WTC11 (cell line): ENCODE measurements at regions not wholly inside any gene's neighbourhood (a gene's known extent, or its start where the extent isn't known, plus 50 kb on each side); places are given as distances from the start of the nearest gene placed in this dataset.

Experiments
- ATAC-seq: fragments of 200-7000 bp; cut with Tn5 transposase; 2 replicates; pipeline ENCODE4 v1.10.0; 2021; ENCODE audit warnings: mild to moderate bottlenecking, moderate library complexity
- CTCF ChIA-PET: fragments of 300-600 bp; sonication (Branson Sonifier 250); formaldehyde crosslinking; loops from one replicate; lab custom pipeline; 2021; ENCODE audit warnings: antibody characterized with exemption; lab: Charles Lee
- POLR2A ChIA-PET: fragments of 350-600 bp; sonication (Branson Sonifier 250); formaldehyde crosslinking; loops from one replicate; lab custom pipeline; 2021; ENCODE audit warnings: antibody characterized with exemption; lab: Charles Lee
- DNase-seq: peaks from one replicate; pipeline ENCODE4 v3.0.0; 2021; ENCODE audit warnings: low spot score
- H3K27ac Mint-ChIP-seq: 2 replicates; pipeline ENCODE4 v1.8.0; 2021; ENCODE audit warnings: mixed read lengths
- H3K27me3 Mint-ChIP-seq: 2 replicates; pipeline ENCODE4 v1.8.0; 2021; ENCODE audit warnings: low read depth, mild to moderate bottlenecking, moderate library complexity, mixed read lengths
- H3K36me3 Mint-ChIP-seq: 2 replicates; pipeline ENCODE4 v1.8.0; 2021; ENCODE audit warnings: mixed read lengths
- H3K4me1 Mint-ChIP-seq: 2 replicates; pipeline ENCODE4 v1.8.0; 2022; ENCODE audit warnings: mixed read lengths
- H3K4me3 Mint-ChIP-seq: 2 replicates; pipeline ENCODE4 v1.8.0; 2021; ENCODE audit warnings: mild to moderate bottlenecking, moderate library complexity, mixed read lengths
- H3K9me3 Mint-ChIP-seq: 2 replicates; pipeline ENCODE4 v1.8.0; 2021; ENCODE audit warnings: mixed read lengths
- ATF2 ChIP-seq: sonication (generic); formaldehyde crosslinking; IDR thresholded peaks from 2 replicates; pipeline ENCODE4 v1.8.1; 2022; ENCODE audit warnings: low read depth, missing genetic modification reagents, borderline replicate concordance
- ATF3 ChIP-seq: sonication (generic); formaldehyde crosslinking; conservative IDR thresholded peaks from 2 replicates; pipeline ENCODE4 v1.8.1; 2022; ENCODE audit warnings: mild to moderate bottlenecking, missing genetic modification reagents
- CREB1 ChIP-seq: sonication (generic); formaldehyde crosslinking; IDR thresholded peaks from 2 replicates; pipeline ENCODE4 v1.8.0; 2023; ENCODE audit warnings: mild to moderate bottlenecking, missing genetic modification reagents
- ETV6 ChIP-seq: sonication (generic); formaldehyde crosslinking; IDR thresholded peaks from 2 replicates; pipeline ENCODE4 v1.8.1; 2022; ENCODE audit warnings: mild to moderate bottlenecking, missing genetic modification reagents
- FOXK1 ChIP-seq: sonication (generic); formaldehyde crosslinking; IDR thresholded peaks from 2 replicates; pipeline ENCODE4 v1.8.0; 2022; ENCODE audit warnings: mild to moderate bottlenecking, moderate library complexity, missing genetic modification reagents
- FOXP1 ChIP-seq: sonication (generic); formaldehyde crosslinking; IDR thresholded peaks from 2 replicates; pipeline ENCODE4 v1.8.0; 2022; ENCODE audit warnings: missing genetic modification reagents, mild to moderate bottlenecking, moderate library complexity, borderline replicate concordance
- GABPB1 ChIP-seq: sonication (generic); formaldehyde crosslinking; IDR thresholded peaks from 2 replicates; pipeline ENCODE4 v1.8.1; 2023; ENCODE audit warnings: mild to moderate bottlenecking, missing genetic modification reagents
- IRF1 ChIP-seq: sonication (generic); formaldehyde crosslinking; IDR thresholded peaks from 2 replicates; pipeline ENCODE4 v1.8.0; 2023; ENCODE audit warnings: missing genetic modification reagents
- IRF2 ChIP-seq: sonication (generic); formaldehyde crosslinking; IDR thresholded peaks from 2 replicates; pipeline ENCODE4 v1.8.0; 2022; ENCODE audit warnings: low read depth, missing genetic modification reagents, borderline replicate concordance
- MLX ChIP-seq: sonication (generic); formaldehyde crosslinking; IDR thresholded peaks from 2 replicates; pipeline ENCODE4 v1.8.1; 2023; ENCODE audit warnings: mild to moderate bottlenecking, missing genetic modification reagents, moderate library complexity
- NFATC4 ChIP-seq: fragments of 250-450 bp; sonication (Bioruptor Pico); IDR thresholded peaks from 2 replicates; pipeline ENCODE4 v1.9.0; 2021; ENCODE audit warnings: mild to moderate bottlenecking
- NFYB ChIP-seq: sonication (generic); formaldehyde crosslinking; conservative IDR thresholded peaks from 2 replicates; pipeline ENCODE4 v1.8.0; 2022; ENCODE audit warnings: low read depth, missing genetic modification reagents
- NR2C2 ChIP-seq: sonication (generic); formaldehyde crosslinking; IDR thresholded peaks from 2 replicates; pipeline ENCODE4 v1.8.0; 2022; ENCODE audit warnings: mild to moderate bottlenecking, missing genetic modification reagents
- PRDM15 ChIP-seq: sonication (generic); formaldehyde crosslinking; IDR thresholded peaks from 2 replicates; pipeline ENCODE4 v1.8.0; 2022; ENCODE audit warnings: missing genetic modification reagents
- RELA ChIP-seq: sonication (generic); formaldehyde crosslinking; IDR thresholded peaks from 2 replicates; pipeline ENCODE4 v1.8.1; 2022; ENCODE audit warnings: missing genetic modification reagents, mild to moderate bottlenecking, borderline replicate concordance
- SMAD3 ChIP-seq: sonication (generic); formaldehyde crosslinking; IDR thresholded peaks from 2 replicates; pipeline ENCODE4 v1.8.0; 2022; ENCODE audit warnings: missing genetic modification reagents, mild to moderate bottlenecking, borderline replicate concordance
- STAT6 ChIP-seq: sonication (generic); formaldehyde crosslinking; conservative IDR thresholded peaks from 2 replicates; pipeline ENCODE4 v1.8.1; 2023; ENCODE audit warnings: mild to moderate bottlenecking, low read depth, missing genetic modification reagents, moderate library complexity
- ZNF219 ChIP-seq: sonication (generic); formaldehyde crosslinking; IDR thresholded peaks from 2 replicates; pipeline ENCODE4 v1.8.0; 2023; ENCODE audit warnings: missing genetic modification reagents, mild to moderate bottlenecking, borderline replicate concordance
- ZNF423 ChIP-seq: fragments of 250-450 bp; sonication (Bioruptor Pico); IDR thresholded peaks from 2 replicates; pipeline ENCODE4 v2.1.2; 2022; ENCODE audit warnings: mild to moderate bottlenecking, moderate library complexity

- Mint-ChIP-seq H3K27me3 (no peaks in the 10 kb centered on the region), H3K4me1 (peaks cover 16% of the 10 kb centered on the region), H3K4me3 (no peak overlapping the region), H3K36me3 (peaks cover 14% of the 10 kb centered on the region), H3K9me3 (peaks cover 26% of the 10 kb centered on the region), H3K27ac (no peak overlapping the region)
- ATAC-seq (no peak), DNase-seq (no peak)
- CTCF ChIA-PET: interaction anchor here (0.6 kb wide), 1 partner anchor 157 kb away, joined by 3 read pairs; no protein-coding TSS in a partner anchor
- TF ChIP-seq ZNF219 (CRISPR knock-in tag) (no peak), SMAD3 (CRISPR knock-in tag) (no peak), NFATC4 (CRISPR knock-in tag) (no peak), ETV6 (CRISPR knock-in tag) (no peak), FOXP1 (no peak), GABPB1 (CRISPR knock-in tag) (no peak), IRF1 (CRISPR knock-in tag) (no peak), FOXK1 (CRISPR knock-in tag) (no peak), STAT6 (CRISPR knock-in tag) (no peak), PRDM15 (CRISPR knock-in tag) (no peak), NFYB (CRISPR knock-in tag) (no peak), ATF3 (CRISPR knock-in tag) (no peak), IRF2 (CRISPR knock-in tag) (no peak), CREB1 (CRISPR knock-in tag) (no peak), MLX (CRISPR knock-in tag) (no peak), NR2C2 (no peak), ATF2 (CRISPR knock-in tag) (no peak)
- POLR2A ChIA-PET: no interaction called here
Observed at GRCh38 chr2:111679202-111679601, 204.8 kb downstream of the ANAPC1 start.

- POLR2A ChIA-PET: no interaction called here
- H3K27ac Mint-ChIP-seq: no peak overlapping the region
Observed at GRCh38 chr2:111684611-111685010, 199.4 kb downstream of the ANAPC1 start.

More at GRCh38 chr2:111684611-111685010, 199.4 kb downstream of the ANAPC1 start:
- DNase-seq (no peak), ATAC-seq (no peak)
- no peak overlapping the region for H3K4me3 Mint-ChIP-seq
- TF ChIP-seq ZNF423 (CRISPR knock-in tag) (no peak), RELA (CRISPR knock-in tag) (no peak)
- no peaks in the 10 kb centered on the region for H3K4me1 Mint-ChIP-seq
- peaks cover 14% of the 10 kb centered on the region for H3K36me3 Mint-ChIP-seq
- H3K27me3 Mint-ChIP-seq: no peaks in the 10 kb centered on the region
- H3K9me3 Mint-ChIP-seq: peaks cover 35% of the 10 kb centered on the region
- CTCF ChIA-PET: no interaction called here
